ENCODE measurements at regions not wholly inside any gene's neighbourhood (a gene's known extent, or its start where the extent isn't known, plus 50 kb on each side); places are given as distances from the start of the nearest gene placed in this dataset.

DNA sequence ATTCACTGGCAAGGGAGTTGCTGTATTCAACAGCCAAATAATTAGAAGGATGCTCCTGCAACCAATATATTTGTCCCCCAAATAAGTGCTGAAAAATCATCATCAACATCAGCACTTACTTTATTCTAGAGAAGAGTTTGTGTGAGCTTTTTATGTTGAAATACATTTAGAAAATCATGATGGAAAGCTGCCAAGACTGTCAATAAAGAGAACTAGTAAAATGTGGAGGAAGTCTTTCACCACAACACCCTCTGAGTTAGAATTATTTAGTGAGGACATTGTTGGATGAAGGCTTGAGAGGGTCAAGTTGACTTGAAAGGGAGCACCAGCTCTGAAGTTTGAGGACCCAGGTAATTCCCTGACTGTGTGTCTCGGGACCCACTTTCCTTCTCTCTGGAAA, 100.2 kb upstream of the TBCA start:
- TF ChIP-seq, protein P1, sequence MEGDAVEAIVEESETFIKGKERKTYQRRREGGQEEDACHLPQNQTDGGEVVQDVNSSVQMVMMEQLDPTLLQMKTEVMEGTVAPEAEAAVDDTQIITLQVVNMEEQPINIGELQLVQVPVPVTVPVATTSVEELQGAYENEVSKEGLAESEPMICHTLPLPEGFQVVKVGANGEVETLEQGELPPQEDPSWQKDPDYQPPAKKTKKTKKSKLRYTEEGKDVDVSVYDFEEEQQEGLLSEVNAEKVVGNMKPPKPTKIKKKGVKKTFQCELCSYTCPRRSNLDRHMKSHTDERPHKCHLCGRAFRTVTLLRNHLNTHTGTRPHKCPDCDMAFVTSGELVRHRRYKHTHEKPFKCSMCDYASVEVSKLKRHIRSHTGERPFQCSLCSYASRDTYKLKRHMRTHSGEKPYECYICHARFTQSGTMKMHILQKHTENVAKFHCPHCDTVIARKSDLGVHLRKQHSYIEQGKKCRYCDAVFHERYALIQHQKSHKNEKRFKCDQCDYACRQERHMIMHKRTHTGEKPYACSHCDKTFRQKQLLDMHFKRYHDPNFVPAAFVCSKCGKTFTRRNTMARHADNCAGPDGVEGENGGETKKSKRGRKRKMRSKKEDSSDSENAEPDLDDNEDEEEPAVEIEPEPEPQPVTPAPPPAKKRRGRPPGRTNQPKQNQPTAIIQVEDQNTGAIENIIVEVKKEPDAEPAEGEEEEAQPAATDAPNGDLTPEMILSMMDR (IDR thresholded peaks at IDR 0.05): no peak
- no peak for TF ChIP-seq POLR2A (IDR thresholded peaks at IDR 0.05)
- TF ChIP-seq POLR2AphosphoS5 (IDR thresholded peaks at IDR 0.05): no peak
